ENCODE measurements at regions not wholly inside any gene's neighbourhood (a gene's known extent, or its start where the extent isn't known, plus 50 kb on each side); places are given as distances from the start of the nearest gene placed in this dataset.
"Not testable (repeated sequence)": the region's sequence is repeated elsewhere in the genome, so short reads cannot be mapped to it uniquely, and the experiment has no call there.

GRCh38 chr2:155583674-155584195 lies 748.8 kb downstream of the NR4A2 start:
- TF ChIP-seq CTCF (IDR thresholded peaks at IDR 0.05): no peak
- DNase-seq (no peak), ATAC-seq (peak; percentile 24)
- Histone ChIP-seq H3K27ac (no peak overlapping the region), H3K9me3 (no peaks in the 10 kb centered on the region), H3K4me1 (no peaks in the 10 kb centered on the region), H3K27me3 (no peaks in the 10 kb centered on the region), H3K4me3 (no peak overlapping the region), H3K36me3 (no peaks in the 10 kb centered on the region)
- intact Hi-C loops (cut with DNase I): no loop called here

- intact Hi-C loops (cut with DNase I): no loop called here
- DNase-seq: no peak
Observed at GRCh38 chr2:155574941-155575340, 757.6 kb downstream of the NR4A2 start.

GRCh38 chr2:155547571-155547970 lies 785.0 kb downstream of the NR4A2 start:
- H3K27ac ChIP-seq: no peak overlapping the region
- ATAC-seq (no peak), DNase-seq (no peak)
- no peak overlapping the region for H3K4me3 ChIP-seq
- intact Hi-C loops (cut with DNase I): no loop called here
- no peaks in the 10 kb centered on the region for H3K9me3 ChIP-seq
- no peak for TF ChIP-seq CTCF (IDR thresholded peaks at IDR 0.05)
- H3K27me3 ChIP-seq: no peaks in the 10 kb centered on the region
- no peaks in the 10 kb centered on the region for H3K4me1 ChIP-seq
- H3K36me3 ChIP-seq: no peaks in the 10 kb centered on the region

More at GRCh38 chr2:155574941-155575340, 757.6 kb downstream of the NR4A2 start:
- no peak for TF ChIP-seq CTCF (IDR thresholded peaks at IDR 0.05)
- Histone ChIP-seq H3K27ac (no peak overlapping the region), H3K4me3 (no peak overlapping the region), H3K9me3 (no peaks in the 10 kb centered on the region), H3K27me3 (no peaks in the 10 kb centered on the region), H3K36me3 (no peaks in the 10 kb centered on the region), H3K4me1 (no peaks in the 10 kb centered on the region)
- no peak for ATAC-seq

GRCh38 chr2:155546721-155547555 lies 785.6 kb downstream of the NR4A2 start:
- no peak for DNase-seq
- no peaks in the 10 kb centered on the region for H3K4me1 ChIP-seq
- no peaks in the 10 kb centered on the region for H3K27me3 ChIP-seq
- ATAC-seq: no peak
- no peak overlapping the region for H3K27ac ChIP-seq
- H3K4me3 ChIP-seq: peak overlapping the region; percentile 28
- intact Hi-C loops (cut with DNase I): no loop called here
- no peaks in the 10 kb centered on the region for H3K36me3 ChIP-seq
- no peaks in the 10 kb centered on the region for H3K9me3 ChIP-seq
- no peak for TF ChIP-seq CTCF (IDR thresholded peaks at IDR 0.05)

GRCh38 chr2:155539028-155539427 lies 793.5 kb downstream of the NR4A2 start:
- H3K9me3 ChIP-seq; ATAC-seq; intact Hi-C loops (cut with DNase I): not testable (repeated sequence)

GRCh38 chr2:155528034-155528433 lies 804.5 kb downstream of the NR4A2 start:
- no peak for TF ChIP-seq CTCF (IDR thresholded peaks at IDR 0.05)
- Histone ChIP-seq H3K27me3 (no peaks in the 10 kb centered on the region), H3K4me3 (no peak overlapping the region), H3K36me3 (no peaks in the 10 kb centered on the region), H3K9me3 (no peaks in the 10 kb centered on the region), H3K4me1 (no peaks in the 10 kb centered on the region), H3K27ac (no peak overlapping the region)
- no peak for ATAC-seq
- intact Hi-C loops (cut with DNase I): no loop called here
- no peak for DNase-seq

More at GRCh38 chr2:155539028-155539427, 793.5 kb downstream of the NR4A2 start:
- not testable (repeated sequence) for H3K4me1 ChIP-seq, DNase-seq, H3K27me3 ChIP-seq, H3K27ac ChIP-seq, H3K36me3 ChIP-seq, H3K4me3 ChIP-seq

Data from upper lobe of right lung (tissue), 1 donor.